Stomach (tissue), 8 donors: ENCODE measurements at regions not wholly inside any gene's neighbourhood (a gene's known extent, or its start where the extent isn't known, plus 50 kb on each side); places are given as distances from the start of the nearest gene placed in this dataset.

Experiments
- DNase-seq, 2 donors: peaks; one replicate each; pipeline versions ENCODE4 v3.0.0 to v3.0.0-alpha.2; 2013 to 2019
- H3K27ac ChIP-seq, 5 donors: fragments of 200-600 bp in 4 of 5; sonication (generic) in 4 of 5; one replicate each; pipeline ENCODE4 v1.5.1; 2013 to 2019; ENCODE audit warnings: mild to moderate bottlenecking in 1 of 5, moderate library complexity in 1 of 5
- H3K27me3 ChIP-seq, 3 donors: fragments of 200-600 bp; sonication (generic); one replicate each; pipeline ENCODE4 v1.5.1; 2017 to 2019; ENCODE audit warnings: mixed run types in 1 of 3
- H3K36me3 ChIP-seq, 4 donors: fragments of 200-600 bp; sonication (generic); 1 replicate in 3 of 4; 2 replicates in 1 of 4; pipeline ENCODE4 v1.5.1; 2016 to 2019
- H3K4me1 ChIP-seq, 4 donors: fragments of 200-600 bp; sonication (generic); one replicate each; pipeline ENCODE4 v1.5.1; 2016 to 2019
- H3K4me3 ChIP-seq, 4 donors: fragments of 200-600 bp; sonication (generic) in 3 of 4; one replicate each; pipeline ENCODE4 v1.5.1; 2016 to 2019; ENCODE audit warnings: mild to moderate bottlenecking in 1 of 4
- H3K9me3 ChIP-seq, 4 donors: fragments of 200-600 bp; sonication (generic); one replicate each; pipeline ENCODE4 v1.5.1; 2016 to 2019
- EP300 ChIP-seq: sonication (generic); formaldehyde crosslinking; IDR thresholded peaks from one replicate; pipeline ENCODE4 v1.6.1; 2017; ENCODE audit warnings: antibody characterized with exemption
- POLR2A ChIP-seq, 4 donors: fragments of 450-650 bp; IDR thresholded peaks; one replicate each; pipeline ENCODE4 v1.6.1; 2016; ENCODE audit warnings: antibody characterized with exemption in 4 of 4, control low read depth in 2 of 4, mild to moderate bottlenecking in 1 of 4, moderate library complexity in 1 of 4
- POLR2AphosphoS5 ChIP-seq, 3 donors: sonication (generic); formaldehyde crosslinking; IDR thresholded peaks; one replicate each; pipeline ENCODE4 v1.6.1; 2016; ENCODE audit warnings: antibody characterized with exemption in 3 of 3
- WGBS, 5 donors: extraction: QIAGEN DNeasy Blood & Tissue Kit in 3 of 5; methylation state at CpG; one replicate each; pipeline versions ENCODE4 v1.1.5 to v1.1.7; 2013 to 2018; 5-methylcytosine and 5-hydroxymethylcytosine counted together
- intact Hi-C: fragments of 100-400 bp; cut with DNase I; formaldehyde crosslinking; loops from one replicate; pipeline ENCODE4 v1.15.1; 2023; ENCODE audit warnings: low total_unique reads
- TF ChIP-seq, protein P1 (sequence below), 7 experiments: fragments of 450-650 bp in 4 of 7; fragments of 200-600 bp in 3 of 7; sonication (generic) in 3 of 7; IDR thresholded peaks; one replicate each; pipeline ENCODE4 v1.5.1; 2016 to 2019; ENCODE audit warnings: antibody characterized with exemption in 7 of 7, control low read depth in 2 of 7, mild to moderate bottlenecking in 1 of 7
- donor health status: healthy with polysubstance abuse.
- donor health status: Bipolar disorder and iron deficiency.
- donor health status: healthy.

DNA sequence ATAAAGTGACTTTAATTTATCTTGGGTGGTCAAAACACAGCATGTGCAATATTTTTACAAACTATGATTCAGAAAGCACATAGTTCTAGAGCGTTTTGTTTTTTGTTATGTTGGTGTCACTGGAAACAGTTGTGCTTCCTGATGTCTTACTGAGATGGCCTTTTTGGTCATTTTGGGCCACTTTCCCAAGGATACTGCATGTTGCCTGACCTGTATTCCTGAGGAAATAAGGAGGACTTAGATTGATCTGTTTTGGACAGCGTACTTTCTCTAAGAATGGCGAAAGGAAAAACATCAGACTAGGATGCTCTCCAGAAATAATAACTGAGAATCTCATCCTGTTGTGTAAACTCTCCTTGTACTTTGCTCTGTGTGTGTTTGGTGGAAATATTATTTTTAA is 451.2 kb downstream of the USP25 start:
- peak overlapping the region in 2 of 5 donors; percentile 6 to 10 for H3K27ac ChIP-seq
- no peak overlapping the region for H3K4me3 ChIP-seq
- no peaks in the 10 kb centered on the region for H3K9me3 ChIP-seq
- peaks cover 0 to 13% (median 4%) of the 10 kb centered on the region in 4 donors for H3K4me1 ChIP-seq
- H3K27me3 ChIP-seq = no peaks in the 10 kb centered on the region
- 60 to 85% (median 73%) methylated on average over 3 of the region's 3 CpGs for WGBS, 5 donors
- TF ChIP-seq, protein P1, sequence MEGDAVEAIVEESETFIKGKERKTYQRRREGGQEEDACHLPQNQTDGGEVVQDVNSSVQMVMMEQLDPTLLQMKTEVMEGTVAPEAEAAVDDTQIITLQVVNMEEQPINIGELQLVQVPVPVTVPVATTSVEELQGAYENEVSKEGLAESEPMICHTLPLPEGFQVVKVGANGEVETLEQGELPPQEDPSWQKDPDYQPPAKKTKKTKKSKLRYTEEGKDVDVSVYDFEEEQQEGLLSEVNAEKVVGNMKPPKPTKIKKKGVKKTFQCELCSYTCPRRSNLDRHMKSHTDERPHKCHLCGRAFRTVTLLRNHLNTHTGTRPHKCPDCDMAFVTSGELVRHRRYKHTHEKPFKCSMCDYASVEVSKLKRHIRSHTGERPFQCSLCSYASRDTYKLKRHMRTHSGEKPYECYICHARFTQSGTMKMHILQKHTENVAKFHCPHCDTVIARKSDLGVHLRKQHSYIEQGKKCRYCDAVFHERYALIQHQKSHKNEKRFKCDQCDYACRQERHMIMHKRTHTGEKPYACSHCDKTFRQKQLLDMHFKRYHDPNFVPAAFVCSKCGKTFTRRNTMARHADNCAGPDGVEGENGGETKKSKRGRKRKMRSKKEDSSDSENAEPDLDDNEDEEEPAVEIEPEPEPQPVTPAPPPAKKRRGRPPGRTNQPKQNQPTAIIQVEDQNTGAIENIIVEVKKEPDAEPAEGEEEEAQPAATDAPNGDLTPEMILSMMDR (IDR thresholded peaks at IDR 0.05) = no peak
- peak in 1 of 3 donors; percentile 4 for TF ChIP-seq POLR2AphosphoS5 (IDR thresholded peaks at IDR 0.05)
- no peak for TF ChIP-seq EP300
- intact Hi-C loops = no loop called here
- H3K36me3 ChIP-seq = no peaks in the 10 kb centered on the region
- DNase-seq = peak in 1 of 2 donors; percentile 57

DNA sequence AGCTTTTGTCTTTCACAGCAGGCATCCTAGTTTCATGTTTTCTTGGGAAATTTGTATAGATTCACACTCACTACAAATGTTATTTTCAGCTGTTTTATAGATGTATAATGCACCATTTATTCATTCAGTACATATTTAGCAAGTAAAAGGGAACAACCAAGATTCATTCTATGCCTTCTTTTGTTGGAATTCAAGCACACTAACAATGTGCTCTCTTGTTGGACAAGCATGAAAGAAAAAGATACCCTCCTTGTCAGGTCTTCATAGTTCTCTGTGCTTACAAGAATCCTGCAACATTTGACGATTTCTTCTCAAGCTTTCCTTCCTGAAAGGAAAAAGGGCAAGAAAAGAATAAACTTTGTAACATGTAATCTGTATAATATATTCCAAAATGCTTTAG is 456.0 kb downstream of the USP25 start:
- Histone ChIP-seq H3K27me3 (no peaks in the 10 kb centered on the region), H3K4me1 (peaks cover 0 to 13% (median 2%) of the 10 kb centered on the region in 4 donors), H3K36me3 (no peaks in the 10 kb centered on the region), H3K4me3 (no peak overlapping the region), H3K27ac (no peak overlapping the region), H3K9me3 (peaks cover 0 to 4% (median 0%) of the 10 kb centered on the region in 4 donors)
- intact Hi-C loops = no loop called here
- WGBS, 5 donors = 51 to 74% (median 63%) methylated on average over 1 of the region's 1 CpG
- TF ChIP-seq EP300 (no peak), POLR2AphosphoS5 (IDR thresholded peaks at IDR 0.05) (no peak), POLR2A (IDR thresholded peaks at IDR 0.05) (no peak)
- TF ChIP-seq, protein P1 (IDR thresholded peaks at IDR 0.05) = no peak
- no peak for DNase-seq

DNA sequence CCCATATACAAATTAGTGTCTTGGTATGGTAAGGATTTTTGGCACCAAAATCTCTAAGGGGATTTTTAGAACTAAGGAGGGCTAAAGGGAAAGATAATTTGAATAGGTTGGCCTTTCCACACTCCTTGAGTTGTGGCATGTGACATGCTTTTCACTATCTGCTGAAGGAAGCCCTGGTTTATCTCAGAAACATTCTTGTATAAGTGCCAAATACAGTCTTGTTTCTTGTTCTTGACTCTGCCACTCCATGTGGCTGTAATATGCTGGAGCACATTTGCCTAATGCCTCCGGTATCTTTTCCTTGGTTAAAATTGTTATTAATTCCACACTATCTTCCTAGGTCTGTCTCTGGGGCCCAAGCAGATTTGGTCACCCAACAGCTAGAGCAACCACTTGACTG is 457.0 kb downstream of the USP25 start:
- WGBS, 5 donors = 29 to 57% (median 50%) methylated on average over 1 of the region's 1 CpG
- no peak for DNase-seq
- Histone ChIP-seq H3K4me3 (no peak overlapping the region), H3K27me3 (no peaks in the 10 kb centered on the region), H3K27ac (no peak overlapping the region), H3K36me3 (no peaks in the 10 kb centered on the region), H3K9me3 (peaks cover 0 to 4% (median 0%) of the 10 kb centered on the region in 4 donors), H3K4me1 (peaks cover 0 to 10% (median 2%) of the 10 kb centered on the region in 4 donors)
- TF ChIP-seq POLR2A (IDR thresholded peaks at IDR 0.05) (no peak), POLR2AphosphoS5 (IDR thresholded peaks at IDR 0.05) (peak in 1 of 3 donors; percentile 26)
- intact Hi-C loops = no loop called here

DNA sequence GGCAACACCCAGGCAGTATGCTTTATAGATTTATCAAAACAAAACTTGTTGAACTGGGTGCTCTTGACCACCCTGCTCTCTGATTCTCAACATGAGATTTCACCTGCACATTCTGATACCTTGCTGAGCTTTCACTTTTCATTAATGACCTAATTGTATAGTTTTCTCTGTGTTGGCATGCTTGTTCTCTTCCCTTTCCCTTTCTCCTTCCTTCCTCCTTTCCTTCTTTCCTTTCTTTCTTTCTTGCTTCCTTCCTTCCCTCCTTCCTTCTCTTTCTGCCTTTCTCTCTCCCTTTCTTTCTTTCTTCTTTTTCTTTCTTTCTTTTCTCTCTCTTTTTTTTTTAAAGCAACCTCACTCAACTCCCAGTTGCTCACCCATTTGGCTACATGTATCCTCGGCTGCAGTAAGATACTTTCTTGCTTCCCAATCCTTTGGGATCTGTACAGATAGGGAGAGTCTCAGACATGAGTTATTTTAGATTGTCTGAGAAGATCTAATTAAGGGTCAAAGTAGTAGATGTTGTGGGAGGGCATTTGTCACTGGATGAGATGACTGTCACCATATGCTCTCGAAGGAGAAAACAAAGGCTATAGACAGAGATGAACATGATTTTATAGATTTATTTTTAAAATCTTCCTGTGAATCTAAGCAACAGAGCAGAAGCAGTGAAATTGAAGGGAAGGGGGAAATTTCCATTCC is 458.0 kb downstream of the USP25 start:
- Histone ChIP-seq H3K36me3 (no peaks in the 10 kb centered on the region), H3K27ac (no peak overlapping the region), H3K9me3 (peaks cover 0 to 4% (median 0%) of the 10 kb centered on the region in 4 donors), H3K4me1 (peaks cover 0 to 10% (median 2%) of the 10 kb centered on the region in 4 donors), H3K4me3 (no peak overlapping the region), H3K27me3 (no peaks in the 10 kb centered on the region)
- 80 to 92% (median 89%) methylated on average over 2 of the region's 2 CpGs for WGBS, 5 donors
- DNase-seq = no peak
- TF ChIP-seq, protein P1 (IDR thresholded peaks at IDR 0.05) = no peak
- TF ChIP-seq EP300 (no peak), POLR2A (IDR thresholded peaks at IDR 0.05) (no peak), POLR2AphosphoS5 (IDR thresholded peaks at IDR 0.05) (no peak)
- intact Hi-C loops = no loop called here

DNA sequence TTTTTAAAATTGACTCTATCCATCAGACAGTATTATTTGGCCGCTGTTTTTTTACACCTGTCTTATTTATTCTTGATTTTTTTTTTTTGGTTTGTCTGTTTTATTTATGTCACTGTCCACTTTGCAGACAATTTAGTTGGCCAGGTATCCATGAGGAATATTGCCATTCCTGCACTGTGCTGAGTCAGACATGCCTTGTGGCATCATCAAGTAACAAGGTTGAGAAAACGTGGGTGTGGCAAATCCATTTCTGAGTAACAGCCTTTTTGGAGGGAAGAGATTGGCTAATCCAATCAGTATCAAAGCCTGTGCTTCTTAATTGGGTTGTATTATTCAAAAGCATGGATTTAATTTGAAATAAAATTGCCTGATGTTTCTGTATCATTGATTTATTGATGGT is 463.1 kb downstream of the USP25 start:
- no peaks in the 10 kb centered on the region for H3K36me3 ChIP-seq
- no peak for DNase-seq
- intact Hi-C loops = no loop called here
- peaks cover 0 to 22% (median 3%) of the 10 kb centered on the region in 4 donors for H3K4me1 ChIP-seq
- WGBS, 5 donors = 72 to 85% (median 84%) methylated on average over 2 of the region's 2 CpGs
- TF ChIP-seq, protein P1 (IDR thresholded peaks at IDR 0.05) = no peak
- no peak for TF ChIP-seq POLR2AphosphoS5 (IDR thresholded peaks at IDR 0.05)
- no peak for TF ChIP-seq EP300
- TF ChIP-seq POLR2A (IDR thresholded peaks at IDR 0.05) = no peak
- no peak overlapping the region for H3K27ac ChIP-seq
- no peak overlapping the region for H3K4me3 ChIP-seq
- H3K9me3 ChIP-seq = peaks cover 0 to 4% (median 0%) of the 10 kb centered on the region in 4 donors
- H3K27me3 ChIP-seq = no peaks in the 10 kb centered on the region
